MM.1S (cell line): ENCODE measurements at regions not wholly inside any gene's neighbourhood (a gene's known extent, or its start where the extent isn't known, plus 50 kb on each side); places are given as distances from the start of the nearest gene placed in this dataset.

Experiments used
- DNase-seq: peaks from one replicate; pipeline ENCODE4 v3.0.0-alpha.2; 2015
- H2AFZ ChIP-seq: fragments of 300-600 bp; sonication (generic); 2 replicates; pipeline ENCODE4 v1.6.0; 2016; ENCODE audit warnings: antibody characterized with exemption, low read length
- H3F3A ChIP-seq: fragments of 300-600 bp; sonication (generic); 2 replicates; pipeline ENCODE4 v1.6.1; 2016; ENCODE audit warnings: mild to moderate bottlenecking, antibody characterized with exemption, low read length, moderate library complexity, mixed read lengths; ENCODE audit not compliant: insufficient read depth
- H3K27ac ChIP-seq: fragments of 300-600 bp; sonication (generic); 2 replicates; pipeline ENCODE4 v1.5.1; 2016; ENCODE audit warnings: mild to moderate bottlenecking, low read length
- H3K27me3 ChIP-seq: fragments of 300-600 bp; sonication (generic); replicated peaks from 2 replicates; pipeline ENCODE4 v1.6.0; 2016; ENCODE audit warnings: low read length; ENCODE audit not compliant: insufficient read depth
- H3K36me3 ChIP-seq: fragments of 300-600 bp; sonication (generic); replicated peaks from 2 replicates; pipeline ENCODE4 v1.6.1; 2016; ENCODE audit warnings: mild to moderate bottlenecking, low read length, mixed read lengths; ENCODE audit not compliant: insufficient read depth
- H3K4me1 ChIP-seq: fragments of 300-600 bp; sonication (generic); 2 replicates; pipeline ENCODE4 v1.6.1; 2016; ENCODE audit warnings: low read length, mixed read lengths
- H3K4me2 ChIP-seq: fragments of 300-600 bp; sonication (generic); 2 replicates; pipeline ENCODE4 v1.6.0; 2016; ENCODE audit warnings: low read depth, low read length
- H3K4me3 ChIP-seq: fragments of 300-600 bp; sonication (generic); 2 replicates; pipeline ENCODE4 v1.5.1; 2016; ENCODE audit warnings: low read length, mixed read lengths
- H3K79me2 ChIP-seq: fragments of 300-600 bp; sonication (generic); 2 replicates; pipeline ENCODE4 v1.6.1; 2016; ENCODE audit warnings: mixed run types, low read length, mixed read lengths
- H3K9ac ChIP-seq: fragments of 300-600 bp; sonication (generic); 2 replicates; pipeline ENCODE4 v1.6.1; 2016; ENCODE audit warnings: low read length, mixed read lengths
- H3K9me2 ChIP-seq: fragments of 300-600 bp; sonication (generic); replicated peaks from 2 replicates; pipeline ENCODE4 v1.6.1; 2016; ENCODE audit warnings: mild to moderate bottlenecking, low read length, mixed read lengths; ENCODE audit not compliant: insufficient read depth
- H3K9me3 ChIP-seq: fragments of 300-600 bp; sonication (generic); replicated peaks from 2 replicates; pipeline ENCODE4 v1.6.1; 2016; ENCODE audit warnings: mild to moderate bottlenecking, low read length, mixed read lengths; ENCODE audit not compliant: insufficient read depth
- H4K20me1 ChIP-seq: fragments of 300-600 bp; sonication (generic); 2 replicates; pipeline ENCODE4 v1.6.1; 2016; ENCODE audit warnings: mild to moderate bottlenecking, low read length, moderate library complexity, mixed read lengths; ENCODE audit not compliant: insufficient read depth
- CTCF ChIP-seq: fragments of 300-600 bp; sonication (generic); IDR thresholded peaks from 2 replicates; pipeline ENCODE4 v1.5.1; 2016; ENCODE audit warnings: antibody characterized with exemption, low read length, mixed read lengths
- EZH2 ChIP-seq: fragments of 300-600 bp; sonication (generic); optimal IDR thresholded peaks from 2 replicates; pipeline ENCODE3; 2017; ENCODE audit warnings: low read depth, mild to moderate bottlenecking, antibody characterized with exemption, low read length, mixed read lengths
- EZH2phosphoT487 ChIP-seq: fragments of 300-600 bp; sonication (generic); IDR thresholded peaks from 2 replicates; pipeline ENCODE4 v1.6.1; 2018; ENCODE audit warnings: antibody characterized with exemption, low read length

GRCh38 chr2:239745386-239746227 lies 279.5 kb downstream of the NDUFA10 start:
- H3K27me3 ChIP-seq: no peaks in the 10 kb centered on the region
- TF ChIP-seq EZH2phosphoT487 (no peak), CTCF (no peak), EZH2 (no peak)
- H2AFZ ChIP-seq: no peak overlapping the region

GRCh38 chr2:239744706-239745340 lies 280.3 kb downstream of the NDUFA10 start:
- H3K27ac ChIP-seq: no peak overlapping the region
- H3K9me3 ChIP-seq: no peaks in the 10 kb centered on the region
- H3F3A ChIP-seq: no peaks in the 10 kb centered on the region
- no peaks in the 10 kb centered on the region for H3K9me2 ChIP-seq
- no peak overlapping the region for H2AFZ ChIP-seq
- TF ChIP-seq CTCF (no peak), EZH2phosphoT487 (no peak), EZH2 (no peak)
- DNase-seq: no peak
- H3K4me1 ChIP-seq: no peaks in the 10 kb centered on the region
- H3K4me3 ChIP-seq: no peak overlapping the region
- H3K79me2 ChIP-seq: no peaks in the 10 kb centered on the region
- H3K36me3 ChIP-seq: no peaks in the 10 kb centered on the region
- H3K27me3 ChIP-seq: no peaks in the 10 kb centered on the region
- no peak overlapping the region for H3K9ac ChIP-seq
- no peaks in the 10 kb centered on the region for H4K20me1 ChIP-seq
- H3K4me2 ChIP-seq: no peak overlapping the region

More at GRCh38 chr2:239745386-239746227, 279.5 kb downstream of the NDUFA10 start:
- no peaks in the 10 kb centered on the region for H3K4me1 ChIP-seq
- H3K4me2 ChIP-seq: no peak overlapping the region
- no peaks in the 10 kb centered on the region for H3K79me2 ChIP-seq
- H3K4me3 ChIP-seq: no peak overlapping the region
- H3K9me3 ChIP-seq: no peaks in the 10 kb centered on the region
- no peaks in the 10 kb centered on the region for H3F3A ChIP-seq
- no peaks in the 10 kb centered on the region for H3K9me2 ChIP-seq
- no peaks in the 10 kb centered on the region for H3K36me3 ChIP-seq
- no peak for DNase-seq
- H3K9ac ChIP-seq: no peak overlapping the region
- H3K27ac ChIP-seq: no peak overlapping the region
- no peaks in the 10 kb centered on the region for H4K20me1 ChIP-seq

- Histone ChIP-seq H3K4me1 (no peaks in the 10 kb centered on the region), H3K27me3 (no peaks in the 10 kb centered on the region), H3K9ac (no peak overlapping the region), H3K27ac (no peak overlapping the region), H3K9me2 (no peaks in the 10 kb centered on the region), H3K9me3 (no peaks in the 10 kb centered on the region), H3K4me2 (no peak overlapping the region), H3K79me2 (no peaks in the 10 kb centered on the region), H3F3A (no peaks in the 10 kb centered on the region), H3K4me3 (no peak overlapping the region), H3K36me3 (no peaks in the 10 kb centered on the region), H4K20me1 (no peaks in the 10 kb centered on the region), H2AFZ (no peak overlapping the region)
- TF ChIP-seq CTCF (no peak), EZH2 (no peak), EZH2phosphoT487 (no peak)
- DNase-seq: no peak
Observed at GRCh38 chr2:239743206-239743605, 281.9 kb downstream of the NDUFA10 start.
